ENCODE measurements at regions not wholly inside any gene's neighbourhood (a gene's known extent, or its start where the extent isn't known, plus 50 kb on each side); places are given as distances from the start of the nearest gene placed in this dataset.

DNA sequence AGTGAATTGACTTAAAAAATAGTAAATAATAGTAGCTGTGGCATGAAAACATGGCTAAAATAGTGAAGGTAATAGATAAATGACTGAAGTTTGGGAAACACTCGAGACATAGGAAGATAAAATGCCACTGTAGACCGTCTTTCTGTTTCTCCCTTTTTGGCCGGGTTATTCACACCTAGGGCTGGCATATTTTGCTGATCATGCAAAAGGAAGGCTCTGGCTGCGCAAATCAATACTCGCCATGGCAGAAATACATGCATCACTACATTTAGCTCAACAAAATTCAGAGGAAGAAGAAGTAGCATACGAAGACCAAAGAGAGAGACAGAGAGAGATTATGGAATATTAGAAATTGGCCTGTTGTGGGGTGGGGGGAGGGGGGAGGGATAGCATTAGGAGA is 242.2 kb upstream of the KBTBD8 start:
- Histone ChIP-seq H4K20me1 (ENCODE audit: insufficient read depth, low read length) (no peaks in the 10 kb centered on the region), H3K27me3 (ENCODE audit: insufficient read depth, low read length) (no peaks in the 10 kb centered on the region), H3K4me2 (ENCODE audit: low read length) (no peak overlapping the region), H3K9me2 (ENCODE audit: low read depth, low read length) (no peaks in the 10 kb centered on the region), H3K4me1 (ENCODE audit: insufficient read depth, low read length, severe bottlenecking) (no peaks in the 10 kb centered on the region), H3K9ac (ENCODE audit: low read length) (no peak overlapping the region), H3K79me2 (ENCODE audit: insufficient read depth, low read length) (no peaks in the 10 kb centered on the region), H3K36me3 (ENCODE audit: insufficient read depth, low read length) (no peaks in the 10 kb centered on the region), H3K27ac (ENCODE audit: low read depth, low read length, poor library complexity, severe bottlenecking) (no peak overlapping the region), H3F3A (ENCODE audit: insufficient read depth, low read length) (no peaks in the 10 kb centered on the region), H3K9me3 (ENCODE audit: low read length) (no peaks in the 10 kb centered on the region), H3K4me3 (ENCODE audit: low read depth, low read length, poor library complexity, severe bottlenecking) (no peak overlapping the region), H2AFZ (ENCODE audit: low read length) (no peak overlapping the region)
- TF ChIP-seq, protein P1, sequence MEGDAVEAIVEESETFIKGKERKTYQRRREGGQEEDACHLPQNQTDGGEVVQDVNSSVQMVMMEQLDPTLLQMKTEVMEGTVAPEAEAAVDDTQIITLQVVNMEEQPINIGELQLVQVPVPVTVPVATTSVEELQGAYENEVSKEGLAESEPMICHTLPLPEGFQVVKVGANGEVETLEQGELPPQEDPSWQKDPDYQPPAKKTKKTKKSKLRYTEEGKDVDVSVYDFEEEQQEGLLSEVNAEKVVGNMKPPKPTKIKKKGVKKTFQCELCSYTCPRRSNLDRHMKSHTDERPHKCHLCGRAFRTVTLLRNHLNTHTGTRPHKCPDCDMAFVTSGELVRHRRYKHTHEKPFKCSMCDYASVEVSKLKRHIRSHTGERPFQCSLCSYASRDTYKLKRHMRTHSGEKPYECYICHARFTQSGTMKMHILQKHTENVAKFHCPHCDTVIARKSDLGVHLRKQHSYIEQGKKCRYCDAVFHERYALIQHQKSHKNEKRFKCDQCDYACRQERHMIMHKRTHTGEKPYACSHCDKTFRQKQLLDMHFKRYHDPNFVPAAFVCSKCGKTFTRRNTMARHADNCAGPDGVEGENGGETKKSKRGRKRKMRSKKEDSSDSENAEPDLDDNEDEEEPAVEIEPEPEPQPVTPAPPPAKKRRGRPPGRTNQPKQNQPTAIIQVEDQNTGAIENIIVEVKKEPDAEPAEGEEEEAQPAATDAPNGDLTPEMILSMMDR (IDR thresholded peaks at IDR 0.05; ENCODE audit: low read length), result no peak
- TF ChIP-seq EZH2 (IDR thresholded peaks at IDR 0.05; ENCODE audit: borderline replicate concordance, low read length), result no peak

DNA sequence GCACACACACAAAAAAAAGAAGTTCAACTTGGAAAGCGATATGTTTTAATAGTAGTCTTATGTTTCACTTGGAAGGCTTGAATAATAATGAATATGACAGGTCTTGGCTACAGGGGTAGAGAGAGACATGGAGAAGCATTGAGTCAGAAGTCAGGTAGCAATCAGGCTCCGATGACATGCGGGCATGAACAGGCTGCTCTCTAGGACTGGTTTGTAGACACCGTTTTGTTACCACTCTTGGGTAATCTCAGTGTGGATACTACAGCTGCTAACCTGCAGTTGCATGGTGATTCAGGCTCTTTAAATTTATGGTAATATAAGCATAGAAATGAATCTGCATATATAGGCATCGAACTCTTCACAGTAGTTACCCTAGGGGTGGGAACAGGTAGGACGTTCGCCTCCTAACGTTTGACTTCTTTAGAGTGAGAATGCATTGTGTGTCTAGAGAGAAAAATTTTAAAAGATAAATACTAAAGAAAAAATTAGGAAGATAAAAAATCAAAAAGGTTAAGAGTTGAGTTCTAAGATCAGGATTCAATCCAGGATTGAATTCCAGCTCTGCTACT is 241.6 kb upstream of the KBTBD8 start:
- Histone ChIP-seq H3K36me3 (ENCODE audit: insufficient read depth, low read length) (no peaks in the 10 kb centered on the region), H3K9me3 (ENCODE audit: low read length) (no peaks in the 10 kb centered on the region), H4K20me1 (ENCODE audit: insufficient read depth, low read length) (no peaks in the 10 kb centered on the region), H3K9ac (ENCODE audit: low read length) (no peak overlapping the region), H2AFZ (ENCODE audit: low read length) (no peak overlapping the region), H3K79me2 (ENCODE audit: insufficient read depth, low read length) (no peaks in the 10 kb centered on the region), H3K4me3 (ENCODE audit: low read depth, low read length, poor library complexity, severe bottlenecking) (no peak overlapping the region), H3K27me3 (ENCODE audit: insufficient read depth, low read length) (no peaks in the 10 kb centered on the region), H3K27ac (ENCODE audit: low read depth, low read length, poor library complexity, severe bottlenecking) (no peak overlapping the region), H3K4me2 (ENCODE audit: low read length) (no peak overlapping the region), H3K9me2 (ENCODE audit: low read depth, low read length) (no peaks in the 10 kb centered on the region), H3F3A (ENCODE audit: insufficient read depth, low read length) (no peaks in the 10 kb centered on the region), H3K4me1 (ENCODE audit: insufficient read depth, low read length, severe bottlenecking) (no peaks in the 10 kb centered on the region)
- TF ChIP-seq, protein P1 (IDR thresholded peaks at IDR 0.05; ENCODE audit: low read length), result no peak
- TF ChIP-seq EZH2 (IDR thresholded peaks at IDR 0.05; ENCODE audit: borderline replicate concordance, low read length), result no peak

DNA sequence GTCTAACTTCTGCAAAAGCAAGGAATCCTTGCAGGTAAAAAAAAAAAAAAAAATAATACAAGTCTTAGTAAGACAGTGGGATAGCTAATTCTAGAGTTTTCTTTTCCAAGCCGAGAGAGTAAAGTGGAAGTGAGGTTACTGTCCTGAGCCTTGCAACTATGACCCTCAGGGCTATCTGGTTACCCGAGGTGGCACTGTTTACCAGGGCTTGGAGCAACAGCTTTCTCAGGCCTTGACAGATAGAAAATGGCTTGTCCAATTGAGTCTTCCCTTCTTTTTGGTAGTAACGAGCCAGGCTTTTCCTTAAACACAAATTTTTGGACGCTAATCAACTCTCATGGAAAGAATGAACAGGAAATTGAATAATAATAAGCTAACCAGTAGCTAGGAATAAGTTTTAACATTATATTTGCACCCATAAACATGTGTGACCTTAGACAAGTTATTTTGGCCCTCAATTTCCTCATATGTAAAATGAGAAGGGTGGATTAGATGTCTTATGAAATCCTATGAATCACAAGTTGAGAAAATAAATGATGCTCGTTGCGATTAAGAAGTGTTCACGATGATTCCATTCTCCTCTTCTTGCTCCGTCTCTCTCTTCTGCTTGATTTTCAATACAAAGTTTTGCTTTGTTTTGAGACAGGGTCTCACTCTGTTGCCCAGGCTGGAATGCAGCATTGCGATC is 236.9 kb upstream of the KBTBD8 start:
- no peaks in the 10 kb centered on the region for H3K36me3 ChIP-seq (ENCODE audit: insufficient read depth, low read length)
- H3K9me2 ChIP-seq (ENCODE audit: low read depth, low read length), result no peaks in the 10 kb centered on the region
- no peaks in the 10 kb centered on the region for H3K9me3 ChIP-seq (ENCODE audit: low read length)
- H2AFZ ChIP-seq (ENCODE audit: low read length), result no peak overlapping the region
- no peak overlapping the region for H3K9ac ChIP-seq (ENCODE audit: low read length)
- no peaks in the 10 kb centered on the region for H3K4me1 ChIP-seq (ENCODE audit: insufficient read depth, low read length, severe bottlenecking)
- no peaks in the 10 kb centered on the region for H3K79me2 ChIP-seq (ENCODE audit: insufficient read depth, low read length)
- no peaks in the 10 kb centered on the region for H3F3A ChIP-seq (ENCODE audit: insufficient read depth, low read length)
- no peaks in the 10 kb centered on the region for H4K20me1 ChIP-seq (ENCODE audit: insufficient read depth, low read length)
- H3K27me3 ChIP-seq (ENCODE audit: insufficient read depth, low read length), result no peaks in the 10 kb centered on the region
- no peak overlapping the region for H3K4me2 ChIP-seq (ENCODE audit: low read length)
- TF ChIP-seq EZH2 (IDR thresholded peaks at IDR 0.05; ENCODE audit: borderline replicate concordance, low read length), result no peak
- TF ChIP-seq, protein P1 (IDR thresholded peaks at IDR 0.05; ENCODE audit: low read length), result no peak
- H3K27ac ChIP-seq (ENCODE audit: low read depth, low read length, poor library complexity, severe bottlenecking), result no peak overlapping the region
- H3K4me3 ChIP-seq (ENCODE audit: low read depth, low read length, poor library complexity, severe bottlenecking), result no peak overlapping the region
